ENCODE measurements at regions not wholly inside any gene's neighbourhood (a gene's known extent, or its start where the extent isn't known, plus 50 kb on each side); places are given as distances from the start of the nearest gene placed in this dataset.

DNA sequence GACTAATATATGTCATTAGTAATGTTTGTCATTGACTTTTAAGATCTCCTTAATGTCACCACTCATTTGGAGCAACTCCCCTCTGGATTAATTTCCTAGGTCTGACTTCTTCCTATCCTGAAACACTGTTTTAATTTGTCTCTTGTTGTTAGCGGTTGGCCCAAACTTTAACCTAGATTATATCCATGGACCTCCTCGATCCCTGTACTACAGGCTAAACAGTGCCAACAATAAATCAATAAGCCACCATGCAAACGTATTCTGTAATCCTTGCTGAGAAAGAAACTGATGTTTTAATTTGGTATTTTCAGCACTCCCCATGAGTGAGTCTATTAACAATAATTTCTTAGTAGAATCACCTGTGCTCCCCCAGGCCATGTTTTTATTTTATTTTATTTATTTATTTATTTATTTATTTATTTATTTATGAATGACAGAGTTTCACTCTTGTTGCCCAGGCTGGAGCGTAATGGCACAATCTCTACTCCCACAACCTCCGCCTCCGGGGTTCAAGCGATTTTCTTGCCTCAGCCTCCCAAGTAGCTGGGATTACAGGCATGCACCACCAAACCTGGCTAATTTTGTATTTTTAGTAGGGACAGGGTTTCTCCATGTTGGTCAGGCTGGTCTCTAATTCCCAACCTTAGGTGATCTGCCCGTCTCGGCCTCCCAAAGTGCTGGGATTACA, 204.1 kb downstream of the IL15 start:
- no TSS peak for BruUV-seq (replicated peaks)
- intact Hi-C loops (cut with micrococcal nuclease; ENCODE audit: unreplicated experiment), result no loop called here
- Histone ChIP-seq H3K9me3 (ENCODE audit: low read length) (peaks cover 18% of the 10 kb centered on the region; the same call in 1 of the 2 replicates), H3K79me2 (ENCODE audit: insufficient read depth, low read length) (no peaks in the 10 kb centered on the region), H2AFZ (ENCODE audit: low read length) (no peak overlapping the region), H3K4me3 (replicated peaks in 1 of 3; ENCODE audit: insufficient read depth in 1 of 3, low read depth in 2 of 3, low read length in 3 of 3) (no peak overlapping the region), H3K27ac (ENCODE audit: extremely low read length, insufficient read depth, low read length) (no peak overlapping the region), H3K4me1 (ENCODE audit: insufficient read depth, low read length) (no peaks in the 10 kb centered on the region), H3K36me3 (replicated peaks in 1 of 2; ENCODE audit: control insufficient read depth in 1 of 2, insufficient read depth in 2 of 2, low read length in 2 of 2) (no peaks in the 10 kb centered on the region), H3K27me3 (ENCODE audit: control insufficient read depth in 1 of 2, insufficient read depth in 2 of 2, low read length in 2 of 2) (no peaks in the 10 kb centered on the region), H3K9ac (ENCODE audit: insufficient read depth, low read depth, low read length) (no peak overlapping the region), H3K4me2 (ENCODE audit: low read depth, low read length) (no peak overlapping the region), H4K20me1 (ENCODE audit: insufficient read depth, low read length) (no peaks in the 10 kb centered on the region)
- TF ChIP-seq ZNF564 (CRISPR knock-in tag; IDR thresholded peaks at IDR 0.05), result no peak
- no peak for TF ChIP-seq MAX (IDR thresholded peaks at IDR 0.05)
- no peak for TF ChIP-seq AKNA (CRISPR knock-in tag; IDR thresholded peaks at IDR 0.05; ENCODE audit: borderline replicate concordance)
- TF ChIP-seq ZFP1 (CRISPR knock-in tag; IDR thresholded peaks at IDR 0.05), result no peak
- TF ChIP-seq ZNF143 (CRISPR knock-in tag; IDR thresholded peaks at IDR 0.05), result no peak
- TF ChIP-seq ZNF224 (CRISPR knock-in tag; IDR thresholded peaks at IDR 0.05), result no peak
- FAIRE-seq (no peak), DNase-seq (ENCODE audit: low spot score) (no peak), ATAC-seq (no peak)
- in situ Hi-C loops (cut with HindIII; ENCODE audit: extremely low pct_ligation_motif_present, low pct_unique_long_range_greater_than_20kb), result no loop called here
- CTCF ChIA-PET (ENCODE audit: low intra/inter-chr PET ratio, low total read pairs), result no interaction called here
- POLR2A ChIA-PET, result no interaction called here
- 10% methylated on average over 9 of the region's 9 CpGs for WGBS (ENCODE audit: low lambda C conversion rate)
